ENCODE measurements at regions not wholly inside any gene's neighbourhood (a gene's known extent, or its start where the extent isn't known, plus 50 kb on each side); places are given as distances from the start of the nearest gene placed in this dataset.

GRCh38 chr22:48944433-48944750 is 883.3 kb downstream of the BRD1 start:
- WGBS (ENCODE audit: low lambda C conversion rate): 89% methylated on average over 5 of the region's 5 CpGs
- ChIA-PET CTCF (ENCODE audit: low intra/inter-chr PET ratio, low total read pairs) (interaction anchor here (0.9 kb wide), 1 partner anchor 24 kb away, joined by 3 read pairs; no protein-coding TSS in a partner anchor), POLR2A (interaction anchor here (1.7 to 1.9 kb wide), 2 partner anchors 161 to 242 kb away, joined by 5 to 8 read pairs; no protein-coding TSS in a partner anchor)
- Histone ChIP-seq H3K4me1 (ENCODE audit: insufficient read depth, low read length) (peaks cover 66% of the 10 kb centered on the region), H3K79me2 (ENCODE audit: insufficient read depth, low read length) (no peaks in the 10 kb centered on the region), H4K20me1 (ENCODE audit: insufficient read depth, low read length) (no peaks in the 10 kb centered on the region), H3K27me3 (ENCODE audit: control insufficient read depth in 1 of 2, insufficient read depth in 2 of 2, low read length in 2 of 2) (no peaks in the 10 kb centered on the region), H3K9ac (ENCODE audit: insufficient read depth, low read depth, low read length) (no peak overlapping the region; the same call in 1 of the 2 replicates), H3K4me3 (replicated peaks in 1 of 3; ENCODE audit: insufficient read depth in 1 of 3, low read depth in 2 of 3, low read length in 3 of 3) (no peak overlapping the region), H3K36me3 (replicated peaks in 1 of 2; ENCODE audit: control insufficient read depth in 1 of 2, insufficient read depth in 2 of 2, low read length in 2 of 2) (no peaks in the 10 kb centered on the region), H3K9me3 (ENCODE audit: low read length) (no peaks in the 10 kb centered on the region), H3K27ac (ENCODE audit: extremely low read length, insufficient read depth, low read length) (peak overlapping the region; percentile 64), H3K4me2 (ENCODE audit: low read depth, low read length) (peak overlapping the region; percentile 62; the same call in 1 of the 2 replicates), H2AFZ (ENCODE audit: low read length) (no peak overlapping the region)
- intact Hi-C loops (cut with micrococcal nuclease; ENCODE audit: unreplicated experiment): loop anchor here (1.0 kb wide), 1 partner anchor 23 kb away; no protein-coding TSS in a partner anchor
- in situ Hi-C loops (cut with HindIII; ENCODE audit: extremely low pct_ligation_motif_present, low pct_unique_long_range_greater_than_20kb): loop anchor here (10.0 kb wide), 1 partner anchor 360 kb away; no protein-coding TSS in a partner anchor
- DNase-seq (ENCODE audit: low spot score) (no peak), ATAC-seq (no peak), FAIRE-seq (no peak)
- BruUV-seq (replicated peaks): no TSS peak
- TF ChIP-seq, protein P1, sequence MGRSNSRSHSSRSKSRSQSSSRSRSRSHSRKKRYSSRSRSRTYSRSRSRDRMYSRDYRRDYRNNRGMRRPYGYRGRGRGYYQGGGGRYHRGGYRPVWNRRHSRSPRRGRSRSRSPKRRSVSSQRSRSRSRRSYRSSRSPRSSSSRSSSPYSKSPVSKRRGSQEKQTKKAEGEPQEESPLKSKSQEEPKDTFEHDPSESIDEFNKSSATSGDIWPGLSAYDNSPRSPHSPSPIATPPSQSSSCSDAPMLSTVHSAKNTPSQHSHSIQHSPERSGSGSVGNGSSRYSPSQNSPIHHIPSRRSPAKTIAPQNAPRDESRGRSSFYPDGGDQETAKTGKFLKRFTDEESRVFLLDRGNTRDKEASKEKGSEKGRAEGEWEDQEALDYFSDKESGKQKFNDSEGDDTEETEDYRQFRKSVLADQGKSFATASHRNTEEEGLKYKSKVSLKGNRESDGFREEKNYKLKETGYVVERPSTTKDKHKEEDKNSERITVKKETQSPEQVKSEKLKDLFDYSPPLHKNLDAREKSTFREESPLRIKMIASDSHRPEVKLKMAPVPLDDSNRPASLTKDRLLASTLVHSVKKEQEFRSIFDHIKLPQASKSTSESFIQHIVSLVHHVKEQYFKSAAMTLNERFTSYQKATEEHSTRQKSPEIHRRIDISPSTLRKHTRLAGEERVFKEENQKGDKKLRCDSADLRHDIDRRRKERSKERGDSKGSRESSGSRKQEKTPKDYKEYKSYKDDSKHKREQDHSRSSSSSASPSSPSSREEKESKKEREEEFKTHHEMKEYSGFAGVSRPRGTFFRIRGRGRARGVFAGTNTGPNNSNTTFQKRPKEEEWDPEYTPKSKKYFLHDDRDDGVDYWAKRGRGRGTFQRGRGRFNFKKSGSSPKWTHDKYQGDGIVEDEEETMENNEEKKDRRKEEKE (IDR thresholded peaks at IDR 0.05): no peak
- TF ChIP-seq, protein P2, sequence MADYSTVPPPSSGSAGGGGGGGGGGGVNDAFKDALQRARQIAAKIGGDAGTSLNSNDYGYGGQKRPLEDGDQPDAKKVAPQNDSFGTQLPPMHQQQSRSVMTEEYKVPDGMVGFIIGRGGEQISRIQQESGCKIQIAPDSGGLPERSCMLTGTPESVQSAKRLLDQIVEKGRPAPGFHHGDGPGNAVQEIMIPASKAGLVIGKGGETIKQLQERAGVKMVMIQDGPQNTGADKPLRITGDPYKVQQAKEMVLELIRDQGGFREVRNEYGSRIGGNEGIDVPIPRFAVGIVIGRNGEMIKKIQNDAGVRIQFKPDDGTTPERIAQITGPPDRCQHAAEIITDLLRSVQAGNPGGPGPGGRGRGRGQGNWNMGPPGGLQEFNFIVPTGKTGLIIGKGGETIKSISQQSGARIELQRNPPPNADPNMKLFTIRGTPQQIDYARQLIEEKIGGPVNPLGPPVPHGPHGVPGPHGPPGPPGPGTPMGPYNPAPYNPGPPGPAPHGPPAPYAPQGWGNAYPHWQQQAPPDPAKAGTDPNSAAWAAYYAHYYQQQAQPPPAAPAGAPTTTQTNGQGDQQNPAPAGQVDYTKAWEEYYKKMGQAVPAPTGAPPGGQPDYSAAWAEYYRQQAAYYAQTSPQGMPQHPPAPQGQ (CRISPR knock-in tag; IDR thresholded peaks at IDR 0.05; ENCODE audit: borderline replicate concordance): no peak
- no peak for TF ChIP-seq MXI1 (IDR thresholded peaks at IDR 0.05; ENCODE audit: borderline replicate concordance, low read depth, low read length)
- TF ChIP-seq NFYB (CRISPR knock-in tag; IDR thresholded peaks at IDR 0.05): no peak
- TF ChIP-seq ZSCAN12 (CRISPR knock-in tag; IDR thresholded peaks at IDR 0.05): no peak
- no peak for TF ChIP-seq TMF1 (CRISPR knock-in tag; IDR thresholded peaks at IDR 0.05; ENCODE audit: low read depth)
- TF ChIP-seq ZNF414 (CRISPR knock-in tag; IDR thresholded peaks at IDR 0.05): no peak
- TF ChIP-seq SALL1 (CRISPR knock-in tag; IDR thresholded peaks at IDR 0.05): no peak
- TF ChIP-seq, protein P3, sequence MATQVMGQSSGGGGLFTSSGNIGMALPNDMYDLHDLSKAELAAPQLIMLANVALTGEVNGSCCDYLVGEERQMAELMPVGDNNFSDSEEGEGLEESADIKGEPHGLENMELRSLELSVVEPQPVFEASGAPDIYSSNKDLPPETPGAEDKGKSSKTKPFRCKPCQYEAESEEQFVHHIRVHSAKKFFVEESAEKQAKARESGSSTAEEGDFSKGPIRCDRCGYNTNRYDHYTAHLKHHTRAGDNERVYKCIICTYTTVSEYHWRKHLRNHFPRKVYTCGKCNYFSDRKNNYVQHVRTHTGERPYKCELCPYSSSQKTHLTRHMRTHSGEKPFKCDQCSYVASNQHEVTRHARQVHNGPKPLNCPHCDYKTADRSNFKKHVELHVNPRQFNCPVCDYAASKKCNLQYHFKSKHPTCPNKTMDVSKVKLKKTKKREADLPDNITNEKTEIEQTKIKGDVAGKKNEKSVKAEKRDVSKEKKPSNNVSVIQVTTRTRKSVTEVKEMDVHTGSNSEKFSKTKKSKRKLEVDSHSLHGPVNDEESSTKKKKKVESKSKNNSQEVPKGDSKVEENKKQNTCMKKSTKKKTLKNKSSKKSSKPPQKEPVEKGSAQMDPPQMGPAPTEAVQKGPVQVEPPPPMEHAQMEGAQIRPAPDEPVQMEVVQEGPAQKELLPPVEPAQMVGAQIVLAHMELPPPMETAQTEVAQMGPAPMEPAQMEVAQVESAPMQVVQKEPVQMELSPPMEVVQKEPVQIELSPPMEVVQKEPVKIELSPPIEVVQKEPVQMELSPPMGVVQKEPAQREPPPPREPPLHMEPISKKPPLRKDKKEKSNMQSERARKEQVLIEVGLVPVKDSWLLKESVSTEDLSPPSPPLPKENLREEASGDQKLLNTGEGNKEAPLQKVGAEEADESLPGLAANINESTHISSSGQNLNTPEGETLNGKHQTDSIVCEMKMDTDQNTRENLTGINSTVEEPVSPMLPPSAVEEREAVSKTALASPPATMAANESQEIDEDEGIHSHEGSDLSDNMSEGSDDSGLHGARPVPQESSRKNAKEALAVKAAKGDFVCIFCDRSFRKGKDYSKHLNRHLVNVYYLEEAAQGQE (IDR thresholded peaks at IDR 0.05; ENCODE audit: borderline replicate concordance in 1 of 2, low read depth in 1 of 2, low read length in 2 of 2): no peak
- no peak for TF ChIP-seq ZBTB4 (CRISPR knock-in tag; IDR thresholded peaks at IDR 0.05; ENCODE audit: borderline replicate concordance)
- no peak for TF ChIP-seq SOX6 (IDR thresholded peaks at IDR 0.05)
- no peak for TF ChIP-seq SOX6 (CRISPR knock-in tag; IDR thresholded peaks at IDR 0.05)

Measured in HepG2 (cell line).